ENCODE measurements at regions not wholly inside any gene's neighbourhood (a gene's known extent, or its start where the extent isn't known, plus 50 kb on each side); places are given as distances from the start of the nearest gene placed in this dataset.

GRCh38 chr3:1469248-1469647 lies 376.4 kb downstream of the CNTN6 start:
- H3K27me3 ChIP-seq, result no peaks in the 10 kb centered on the region
- no peak for FAIRE-seq
- intact Hi-C loops (cut with DNase I), result no loop called here
- peaks cover 5 to 17% (median 15%) of the 10 kb centered on the region in 3 donors for H3K4me1 ChIP-seq
- H3K27ac ChIP-seq, result peak overlapping the region in 1 of 4 donors; percentile 9
- WGBS, 2 donors, result 17% methylated on average over 2 of the region's 2 CpGs
- H3K4me3 ChIP-seq, result no peak overlapping the region
- peak in 3 of 4 donors; percentile 41 to 81 (median 55) for ATAC-seq
- no peak for DNase-seq
- no peaks in the 10 kb centered on the region for H3K36me3 ChIP-seq
- TF ChIP-seq, protein P1, sequence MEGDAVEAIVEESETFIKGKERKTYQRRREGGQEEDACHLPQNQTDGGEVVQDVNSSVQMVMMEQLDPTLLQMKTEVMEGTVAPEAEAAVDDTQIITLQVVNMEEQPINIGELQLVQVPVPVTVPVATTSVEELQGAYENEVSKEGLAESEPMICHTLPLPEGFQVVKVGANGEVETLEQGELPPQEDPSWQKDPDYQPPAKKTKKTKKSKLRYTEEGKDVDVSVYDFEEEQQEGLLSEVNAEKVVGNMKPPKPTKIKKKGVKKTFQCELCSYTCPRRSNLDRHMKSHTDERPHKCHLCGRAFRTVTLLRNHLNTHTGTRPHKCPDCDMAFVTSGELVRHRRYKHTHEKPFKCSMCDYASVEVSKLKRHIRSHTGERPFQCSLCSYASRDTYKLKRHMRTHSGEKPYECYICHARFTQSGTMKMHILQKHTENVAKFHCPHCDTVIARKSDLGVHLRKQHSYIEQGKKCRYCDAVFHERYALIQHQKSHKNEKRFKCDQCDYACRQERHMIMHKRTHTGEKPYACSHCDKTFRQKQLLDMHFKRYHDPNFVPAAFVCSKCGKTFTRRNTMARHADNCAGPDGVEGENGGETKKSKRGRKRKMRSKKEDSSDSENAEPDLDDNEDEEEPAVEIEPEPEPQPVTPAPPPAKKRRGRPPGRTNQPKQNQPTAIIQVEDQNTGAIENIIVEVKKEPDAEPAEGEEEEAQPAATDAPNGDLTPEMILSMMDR (IDR thresholded peaks at IDR 0.05), result no peak
- H3K9me3 ChIP-seq, result no peaks in the 10 kb centered on the region

DNA sequence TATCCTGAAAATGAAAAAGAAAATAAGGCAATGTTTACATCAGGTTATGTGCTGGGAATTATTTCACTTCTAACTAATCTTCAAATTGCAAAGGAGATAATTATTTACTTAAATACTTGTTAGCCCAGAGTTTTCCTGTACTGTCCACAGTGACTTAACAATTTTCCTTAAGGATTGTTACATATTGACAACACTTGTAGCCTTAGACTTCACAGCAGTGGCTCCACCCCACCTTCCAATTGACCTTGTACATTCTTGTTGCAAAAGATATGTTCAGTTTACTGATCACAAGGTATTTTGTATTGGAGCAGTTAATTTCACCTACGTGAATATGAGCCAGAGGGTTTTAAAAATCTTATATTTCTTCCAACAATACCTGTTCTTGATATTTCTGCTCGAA lies 376.9 kb downstream of the CNTN6 start:
- H3K27ac ChIP-seq, result peak overlapping the region in 1 of 4 donors; percentile 9
- no peak overlapping the region for H3K4me3 ChIP-seq
- no peaks in the 10 kb centered on the region for H3K27me3 ChIP-seq
- no peaks in the 10 kb centered on the region for H3K9me3 ChIP-seq
- no peaks in the 10 kb centered on the region for H3K36me3 ChIP-seq
- intact Hi-C loops (cut with DNase I), result no loop called here
- peaks cover 5 to 17% (median 15%) of the 10 kb centered on the region in 3 donors for H3K4me1 ChIP-seq
- TF ChIP-seq, protein P1 (IDR thresholded peaks at IDR 0.05), result no peak
- ATAC-seq, result peak in 3 of 4 donors; percentile 38 to 88 (median 61)
- no peak for FAIRE-seq
- WGBS, 2 donors, result 22 to 27% methylated on average over 2 of the region's 2 CpGs
- DNase-seq, result peak in 1 of 6 donors; percentile 19

GRCh38 chr3:1477669-1478068 lies 384.8 kb downstream of the CNTN6 start:
- DNase-seq (no peak), FAIRE-seq (no peak), ATAC-seq (no peak)
- H3K9me3 ChIP-seq, result no peaks in the 10 kb centered on the region
- whole genome bisulfite sequencing, 2 donors, result 82 to 94% methylated on average over 13 of the region's 13 CpGs
- H3K4me3 ChIP-seq, result no peak overlapping the region
- no peaks in the 10 kb centered on the region for H3K27me3 ChIP-seq
- peaks cover 0 to 6% (median 6%) of the 10 kb centered on the region in 3 donors for H3K4me1 ChIP-seq
- TF ChIP-seq, protein P1 (IDR thresholded peaks at IDR 0.05), result no peak
- H3K27ac ChIP-seq, result no peak overlapping the region
- H3K36me3 ChIP-seq, result no peaks in the 10 kb centered on the region
- intact Hi-C loops (cut with DNase I), result no loop called here

DNA sequence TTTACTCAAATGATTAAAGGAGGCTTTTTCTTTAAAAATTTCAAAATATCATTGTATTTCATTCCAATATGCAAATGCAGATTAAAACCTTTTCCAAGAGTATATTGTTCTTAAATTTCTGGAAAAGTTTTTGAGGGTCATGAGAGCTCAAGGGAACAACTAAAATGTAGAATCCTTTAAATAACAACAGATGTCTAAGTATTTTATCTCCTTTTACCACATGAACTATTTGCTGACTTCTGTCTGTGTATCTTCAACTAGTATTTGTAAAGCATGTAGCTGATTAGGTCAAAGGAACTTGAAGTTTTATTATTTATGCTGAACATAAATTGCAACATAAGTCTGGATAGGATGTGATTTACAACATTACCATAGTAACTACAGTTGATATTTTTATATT lies 402.6 kb downstream of the CNTN6 start:
- FAIRE-seq, result no peak

GRCh38 chr3:1499694-1500093 lies 406.9 kb downstream of the CNTN6 start:
- Histone ChIP-seq H3K36me3 (no peaks in the 10 kb centered on the region), H3K9me3 (no peaks in the 10 kb centered on the region), H3K27ac (no peak overlapping the region), H3K4me3 (no peak overlapping the region), H3K4me1 (no peaks in the 10 kb centered on the region), H3K27me3 (no peaks in the 10 kb centered on the region)
- no peak for ATAC-seq
- intact Hi-C loops (cut with DNase I), result no loop called here
- WGBS, 2 donors, result 60 to 76% methylated on average over 4 of the region's 4 CpGs
- TF ChIP-seq, protein P1 (IDR thresholded peaks at IDR 0.05), result no peak
- no peak for DNase-seq
- FAIRE-seq, result no peak

More for the DNA sequence above, 402.6 kb downstream of the CNTN6 start:
- Histone ChIP-seq H3K9me3 (no peaks in the 10 kb centered on the region), H3K27ac (no peak overlapping the region), H3K27me3 (no peaks in the 10 kb centered on the region), H3K4me1 (no peaks in the 10 kb centered on the region), H3K4me3 (no peak overlapping the region), H3K36me3 (no peaks in the 10 kb centered on the region)
- DNase-seq (no peak), ATAC-seq (no peak)
- TF ChIP-seq, protein P1 (IDR thresholded peaks at IDR 0.05), result no peak
- intact Hi-C loops (cut with DNase I), result no loop called here
